HG03175 (cell line): ENCODE measurements at regions not wholly inside any gene's neighbourhood (a gene's known extent, or its start where the extent isn't known, plus 50 kb on each side); places are given as distances from the start of the nearest gene placed in this dataset.

Source experiments
- ATAC-seq: cut with Tn5 transposase; IDR thresholded peaks from one replicate; pipeline ENCODE4 v1.9.1; 2021; ENCODE audit warnings: mild to moderate bottlenecking, moderate library complexity; ENCODE audit not compliant: unreplicated experiment

- no peak for ATAC-seq
These were observed 163.8 kb upstream of the NPVF start for GRCh38 chr7:25391961-25392587.

- ATAC-seq: no peak
These were observed 164.5 kb upstream of the NPVF start for GRCh38 chr7:25392588-25393338.

- ATAC-seq: no peak
These were observed 167.7 kb upstream of the NPVF start for GRCh38 chr7:25395976-25396375.

- no peak for ATAC-seq
These were observed 168.4 kb upstream of the NPVF start for GRCh38 chr7:25396668-25397067.

- ATAC-seq: no peak
These were observed 170.1 kb upstream of the NPVF start for GRCh38 chr7:25398418-25398817.

GRCh38 chr7:25399000-25399750 is 170.9 kb upstream of the NPVF start:
- no peak for ATAC-seq

- ATAC-seq: no peak
These were observed 174.2 kb upstream of the NPVF start for GRCh38 chr7:25402532-25402931.

GRCh38 chr7:25405736-25406135 is 177.4 kb upstream of the NPVF start:
- ATAC-seq: no peak

- no peak for ATAC-seq
These were observed 178.8 kb upstream of the NPVF start for GRCh38 chr7:25407053-25407452.

GRCh38 chr7:25408012-25408687 is 179.9 kb upstream of the NPVF start:
- ATAC-seq: no peak

- ATAC-seq: no peak
These were observed 180.6 kb upstream of the NPVF start for GRCh38 chr7:25408876-25409275.

- ATAC-seq: no peak
These were observed 181.8 kb upstream of the NPVF start for GRCh38 chr7:25409897-25410636.

- ATAC-seq: no peak
These were observed 192.5 kb upstream of the NPVF start for GRCh38 chr7:25420771-25421170.

GRCh38 chr7:25424113-25424512 is 195.8 kb upstream of the NPVF start:
- no peak for ATAC-seq

- ATAC-seq: no peak
These were observed 196.6 kb upstream of the NPVF start for GRCh38 chr7:25424855-25425254.

GRCh38 chr7:25427721-25428120 is 199.4 kb upstream of the NPVF start:
- ATAC-seq: no peak

GRCh38 chr7:25429731-25430130 is 201.4 kb upstream of the NPVF start:
- ATAC-seq: no peak

- no peak for ATAC-seq
These were observed 202.1 kb upstream of the NPVF start for GRCh38 chr7:25430200-25430931.

- no peak for ATAC-seq
These were observed 203.7 kb upstream of the NPVF start for GRCh38 chr7:25431956-25432450.

GRCh38 chr7:25432807-25433206 is 204.5 kb upstream of the NPVF start:
- no peak for ATAC-seq
